ENCODE measurements at regions not wholly inside any gene's neighbourhood (a gene's known extent, or its start where the extent isn't known, plus 50 kb on each side); places are given as distances from the start of the nearest gene placed in this dataset.

DNA sequence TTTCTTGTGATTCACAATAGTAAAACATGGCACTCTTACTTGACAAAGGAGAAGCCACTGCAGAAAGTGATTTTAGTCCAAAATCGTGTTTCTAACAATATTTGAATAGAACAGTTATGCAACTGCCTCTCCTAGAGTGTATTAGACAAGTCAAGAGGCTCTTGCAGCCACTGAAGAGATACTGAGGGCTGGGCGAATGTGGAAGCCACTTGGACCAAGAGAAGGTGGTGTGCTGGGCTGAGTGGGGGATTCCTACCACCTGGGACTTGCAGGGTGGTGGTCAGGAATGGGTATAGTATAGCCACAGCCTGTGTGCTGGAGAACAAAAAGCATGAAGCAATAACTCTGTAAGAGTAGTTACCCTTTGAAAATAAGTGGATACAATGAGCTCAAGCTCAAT is 223.8 kb upstream of the DNAJC19 start:
- TF ChIP-seq CTCF (IDR thresholded peaks at IDR 0.05; ENCODE audit: borderline replicate concordance, extremely low read depth, low read length, poor library complexity, severe bottlenecking), result no peak
- no peak for TF ChIP-seq EZH2 (IDR thresholded peaks at IDR 0.05; ENCODE audit: borderline replicate concordance, low read depth, low read length, severe bottlenecking)
